ENCODE measurements at regions not wholly inside any gene's neighbourhood (a gene's known extent, or its start where the extent isn't known, plus 50 kb on each side); places are given as distances from the start of the nearest gene placed in this dataset.
"Not testable (repeated sequence)": the region's sequence is repeated elsewhere in the genome, so short reads cannot be mapped to it uniquely, and the experiment has no call there.

DNA sequence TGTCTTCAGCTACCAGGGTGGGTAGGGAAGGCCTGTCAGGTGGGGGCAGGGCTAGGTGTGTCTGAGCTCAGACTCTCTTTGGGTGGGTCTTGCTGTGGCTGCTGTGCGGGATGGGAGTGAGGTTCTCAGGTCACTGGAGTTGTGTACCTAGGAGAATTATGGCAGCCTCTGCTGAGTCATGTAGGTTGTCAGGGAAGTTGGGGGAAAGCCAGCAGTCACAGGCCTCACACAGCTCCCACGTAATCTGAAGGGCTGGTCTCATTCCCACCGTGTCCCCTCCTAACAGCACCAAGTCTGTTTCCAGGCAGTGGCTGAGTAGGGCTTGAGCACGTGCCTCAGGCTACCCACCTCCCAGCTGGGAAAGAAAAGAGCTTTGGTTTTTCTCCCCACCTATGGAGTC lies 67.0 kb downstream of the CHCHD4 start:
- Mint-ChIP-seq H3K27me3 (peaks cover 13 to 16% of the 10 kb centered on the region in 2 donors), H3K4me1 (ENCODE audit: low read depth in 2 of 2) (no peaks in the 10 kb centered on the region), H3K36me3 (ENCODE audit: insufficient read depth) (no peaks in the 10 kb centered on the region), H3K9me3 (peaks cover 9 to 11% of the 10 kb centered on the region in 2 donors), H3K4me3 (no peak overlapping the region), H3K27ac (no peak overlapping the region)
- DNase-seq (no peak), ATAC-seq (replicated peaks) (no peak)

DNA sequence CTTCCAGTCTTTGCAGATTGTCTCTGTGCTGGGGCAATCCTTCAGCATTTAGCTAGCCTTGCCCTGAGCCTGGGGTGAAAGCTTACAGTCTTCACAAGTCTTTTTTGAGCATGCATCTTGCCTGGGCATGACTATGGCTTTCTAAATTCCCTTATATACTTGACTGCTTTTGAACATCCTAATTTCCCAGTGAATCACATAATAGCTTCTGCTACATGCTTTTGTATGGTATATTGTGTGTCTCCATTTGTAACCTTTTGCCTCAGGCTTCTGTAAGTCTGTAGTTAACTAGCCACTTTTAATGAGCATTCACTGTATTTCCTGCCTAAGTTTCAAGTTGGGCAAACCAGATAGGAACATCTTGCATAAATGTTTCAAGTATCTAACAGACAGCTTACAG lies 76.8 kb downstream of the CHCHD4 start:
- ATAC-seq (replicated peaks), result no peak
- no peak for DNase-seq
- Mint-ChIP-seq H3K36me3 (ENCODE audit: insufficient read depth) (no peaks in the 10 kb centered on the region), H3K9me3 (no peaks in the 10 kb centered on the region), H3K4me3 (no peak overlapping the region), H3K27ac (no peak overlapping the region), H3K27me3 (peaks cover 49 to 77% of the 10 kb centered on the region in 2 donors), H3K4me1 (ENCODE audit: low read depth in 2 of 2) (no peaks in the 10 kb centered on the region)

DNA sequence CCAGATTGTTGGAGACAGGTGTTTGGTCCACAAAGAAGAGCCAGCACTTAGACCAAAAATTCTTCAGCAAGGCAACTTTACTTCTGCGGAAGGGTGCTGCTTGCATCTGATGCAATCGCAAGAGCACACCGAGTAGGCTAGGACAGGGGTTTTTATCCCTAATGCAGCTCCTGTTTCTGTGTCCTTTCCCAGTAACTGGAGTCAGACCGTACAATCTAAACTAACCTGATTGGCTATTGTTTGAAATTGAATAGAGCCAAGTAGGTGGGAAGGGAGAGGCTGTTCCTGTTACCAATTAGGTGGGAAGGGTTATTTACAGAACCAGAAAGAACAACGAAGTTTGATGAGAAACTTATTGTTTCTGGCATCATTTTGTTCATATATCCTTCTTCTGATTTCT lies 77.6 kb downstream of the CHCHD4 start:
- no peak overlapping the region for H3K4me3 Mint-ChIP-seq
- no peaks in the 10 kb centered on the region for H3K9me3 Mint-ChIP-seq
- no peaks in the 10 kb centered on the region for H3K36me3 Mint-ChIP-seq (ENCODE audit: insufficient read depth)
- no peak overlapping the region for H3K27ac Mint-ChIP-seq
- H3K27me3 Mint-ChIP-seq, result peaks cover 46 to 73% of the 10 kb centered on the region in 2 donors
- no peaks in the 10 kb centered on the region for H3K4me1 Mint-ChIP-seq (ENCODE audit: low read depth in 2 of 2)
- ATAC-seq (replicated peaks) (no peak), DNase-seq (no peak)

DNA sequence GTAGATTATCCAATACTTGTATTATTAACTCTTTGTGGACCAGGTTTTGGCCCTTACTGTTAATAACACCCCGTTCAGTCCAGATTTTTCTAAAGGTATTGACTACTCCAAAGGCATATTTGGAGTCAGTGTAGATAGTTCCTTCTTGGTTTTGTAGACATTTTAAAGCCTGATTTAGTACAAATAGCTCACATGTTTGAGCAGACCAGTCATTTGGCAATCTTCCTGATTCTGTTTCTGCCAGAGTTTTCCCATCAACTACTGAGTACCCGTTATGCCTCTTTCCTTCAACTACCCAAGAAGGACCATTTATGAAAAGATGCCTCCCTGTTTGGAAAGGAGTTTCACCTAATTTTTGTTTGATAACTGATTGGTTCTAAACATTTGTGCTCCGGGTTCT lies 82.0 kb downstream of the CHCHD4 start:
- ATAC-seq (replicated peaks), result no peak
- no peak for DNase-seq

DNA sequence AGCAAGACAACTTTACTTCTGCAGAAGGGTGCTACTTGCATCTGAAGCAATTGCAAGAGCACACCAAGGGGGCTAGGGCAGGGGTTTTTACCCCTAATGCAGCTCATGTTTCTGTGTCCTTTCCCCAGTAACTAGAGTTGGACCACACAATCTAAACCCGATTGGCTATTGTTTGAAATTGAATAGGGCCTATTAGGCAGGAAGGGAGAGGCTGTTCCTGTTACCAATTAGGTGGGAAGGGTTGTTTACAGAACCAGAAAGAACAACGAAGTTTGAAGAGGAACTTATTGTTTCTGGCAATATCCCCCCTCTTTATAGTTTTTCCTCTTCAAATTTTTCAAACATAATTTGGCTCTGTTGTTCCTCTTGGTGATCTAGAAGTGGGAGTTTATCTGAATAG lies 85.5 kb downstream of the CHCHD4 start:
- no peak for DNase-seq
- H3K9me3 Mint-ChIP-seq, result peaks cover 5 to 8% of the 10 kb centered on the region in 2 donors
- no peak for ATAC-seq (replicated peaks)
- H3K36me3 Mint-ChIP-seq (ENCODE audit: insufficient read depth), result no peaks in the 10 kb centered on the region
- H3K4me3 Mint-ChIP-seq, result no peak overlapping the region
- H3K27me3 Mint-ChIP-seq, result peaks cover 35 to 53% of the 10 kb centered on the region in 2 donors
- H3K27ac Mint-ChIP-seq, result no peak overlapping the region
- H3K4me1 Mint-ChIP-seq (ENCODE audit: low read depth in 2 of 2), result no peaks in the 10 kb centered on the region

More for the DNA sequence above, 82.0 kb downstream of the CHCHD4 start:
- H3K4me1 Mint-ChIP-seq (ENCODE audit: low read depth in 2 of 2), result no peaks in the 10 kb centered on the region
- no peaks in the 10 kb centered on the region for H3K9me3 Mint-ChIP-seq
- no peak overlapping the region for H3K4me3 Mint-ChIP-seq
- no peaks in the 10 kb centered on the region for H3K36me3 Mint-ChIP-seq (ENCODE audit: insufficient read depth)
- H3K27ac Mint-ChIP-seq, result no peak overlapping the region
- H3K27me3 Mint-ChIP-seq, result peaks cover 36 to 59% of the 10 kb centered on the region in 2 donors

- no peaks in the 10 kb centered on the region for H3K4me1 Mint-ChIP-seq (ENCODE audit: low read depth in 2 of 2)
- H3K36me3 Mint-ChIP-seq (ENCODE audit: insufficient read depth), result no peaks in the 10 kb centered on the region
- ATAC-seq (replicated peaks), result no peak
- peaks cover 36 to 59% of the 10 kb centered on the region in 2 donors for H3K27me3 Mint-ChIP-seq
- no peak overlapping the region for H3K4me3 Mint-ChIP-seq
- peaks cover 5 to 8% of the 10 kb centered on the region in 2 donors for H3K9me3 Mint-ChIP-seq
- H3K27ac Mint-ChIP-seq, result no peak overlapping the region
- DNase-seq, result no peak
Observed at GRCh38 chr3:14037211-14037610, 87.5 kb downstream of the CHCHD4 start.

- peaks cover 27 to 51% of the 10 kb centered on the region in 2 donors for H3K27me3 Mint-ChIP-seq
- ATAC-seq (replicated peaks) (no peak), DNase-seq (no peak)
- H3K4me3 Mint-ChIP-seq, result no peak overlapping the region
- H3K4me1 Mint-ChIP-seq (ENCODE audit: low read depth in 2 of 2), result no peaks in the 10 kb centered on the region
- H3K9me3 Mint-ChIP-seq, result peaks cover 5 to 8% of the 10 kb centered on the region in 2 donors
- H3K27ac Mint-ChIP-seq, result no peak overlapping the region
- no peaks in the 10 kb centered on the region for H3K36me3 Mint-ChIP-seq (ENCODE audit: insufficient read depth)
Observed at GRCh38 chr3:14033023-14033422, 91.6 kb downstream of the CHCHD4 start.

GRCh38 chr3:14031271-14031670 lies 93.4 kb downstream of the CHCHD4 start:
- no peak for ATAC-seq (replicated peaks)
- peaks cover 3% of the 10 kb centered on the region in 2 donors for H3K9me3 Mint-ChIP-seq
- H3K4me1 Mint-ChIP-seq (ENCODE audit: low read depth in 2 of 2), result no peaks in the 10 kb centered on the region
- H3K4me3 Mint-ChIP-seq, result no peak overlapping the region
- H3K27ac Mint-ChIP-seq, result no peak overlapping the region
- peaks cover 22 to 43% of the 10 kb centered on the region in 2 donors for H3K27me3 Mint-ChIP-seq
- no peak for DNase-seq
- no peaks in the 10 kb centered on the region for H3K36me3 Mint-ChIP-seq (ENCODE audit: insufficient read depth)

DNA sequence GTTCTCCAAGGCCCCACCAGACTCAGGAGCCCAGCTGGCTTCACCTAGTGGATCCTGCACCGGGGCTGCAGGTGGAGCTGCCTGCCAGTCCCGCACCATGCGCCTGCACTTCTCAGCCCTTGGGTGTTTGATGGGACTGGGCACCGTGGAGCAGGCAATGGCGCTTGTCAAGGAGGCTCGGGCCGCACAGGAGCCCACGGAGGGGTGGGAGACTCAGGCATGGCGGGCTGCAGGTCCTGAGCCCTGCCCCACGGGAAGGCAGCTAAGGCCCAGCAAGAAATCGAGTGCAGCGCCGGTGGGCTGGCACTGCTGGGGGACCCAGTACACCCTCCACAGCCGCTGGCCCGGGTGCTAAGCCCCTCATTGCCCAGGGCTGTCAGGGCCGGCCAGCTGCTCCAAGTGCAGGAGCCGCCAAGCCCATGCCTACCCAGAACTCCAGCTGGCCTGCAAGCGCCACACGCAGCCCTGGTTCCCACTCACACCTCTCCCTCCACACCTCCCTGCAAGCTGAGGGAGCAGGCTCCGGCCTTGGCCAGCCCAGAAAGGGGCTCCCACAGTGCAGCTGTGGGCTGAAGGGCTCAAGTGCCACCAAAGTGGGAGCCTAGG lies 95.2 kb downstream of the CHCHD4 start:
- not testable (repeated sequence) for H3K4me1 Mint-ChIP-seq (ENCODE audit: low read depth in 2 of 2); ATAC-seq (replicated peaks); DNase-seq; H3K36me3 Mint-ChIP-seq (ENCODE audit: insufficient read depth); H3K9me3 Mint-ChIP-seq; H3K4me3 Mint-ChIP-seq; H3K27ac Mint-ChIP-seq
- H3K27me3 Mint-ChIP-seq, result peaks cover 4 to 33% of the 10 kb centered on the region in 2 donors

GRCh38 chr3:14028122-14028521 lies 96.5 kb downstream of the CHCHD4 start:
- not testable (repeated sequence) for H3K27ac Mint-ChIP-seq; H3K36me3 Mint-ChIP-seq (ENCODE audit: insufficient read depth); ATAC-seq (replicated peaks); DNase-seq; H3K4me3 Mint-ChIP-seq; H3K4me1 Mint-ChIP-seq (ENCODE audit: low read depth in 2 of 2)
- H3K9me3 Mint-ChIP-seq, result peaks cover 6 to 12% of the 10 kb centered on the region in 2 donors
- H3K27me3 Mint-ChIP-seq, result peaks cover 12 to 34% of the 10 kb centered on the region in 2 donors

- Mint-ChIP-seq H3K9me3 (peaks cover 6 to 21% of the 10 kb centered on the region in 2 donors), H3K27me3 (peaks cover 56 to 82% of the 10 kb centered on the region in 2 donors), H3K27ac (no peak overlapping the region), H3K4me1 (ENCODE audit: low read depth in 2 of 2) (no peaks in the 10 kb centered on the region), H3K36me3 (ENCODE audit: insufficient read depth) (no peaks in the 10 kb centered on the region), H3K4me3 (no peak overlapping the region)
- DNase-seq (no peak), ATAC-seq (replicated peaks) (no peak)
Observed at GRCh38 chr3:14019459-14019858, 105.2 kb downstream of the CHCHD4 start.

DNA sequence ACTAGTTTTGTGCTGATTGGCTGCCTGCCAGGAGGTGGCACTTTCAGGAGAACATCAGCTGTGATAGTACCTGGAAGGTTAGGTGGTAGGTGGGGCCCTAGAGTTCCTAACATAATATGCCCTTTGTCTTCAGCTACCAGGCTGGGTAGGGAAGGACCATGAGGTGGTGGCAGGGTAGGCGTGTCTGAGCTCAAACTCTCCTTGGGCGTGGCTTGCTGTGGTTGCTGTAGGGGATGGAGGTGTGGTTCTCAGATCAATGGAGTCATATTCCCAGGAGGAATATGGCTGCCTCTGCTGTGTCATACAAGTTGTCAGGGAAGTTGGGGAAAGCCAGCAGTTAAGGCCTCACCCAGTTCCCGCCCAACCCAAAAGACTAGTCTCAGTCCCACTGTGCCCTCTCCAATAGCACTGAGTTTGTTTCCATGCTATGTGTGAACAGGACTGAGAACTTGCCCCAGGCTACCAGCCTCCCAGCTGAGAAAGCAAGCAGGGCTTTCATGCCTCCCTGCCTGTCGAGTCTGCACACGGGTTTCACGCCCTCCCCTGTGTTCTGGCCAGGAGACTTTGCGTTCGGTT lies 107.7 kb downstream of the CHCHD4 start:
- H3K36me3 Mint-ChIP-seq (ENCODE audit: insufficient read depth), result no peaks in the 10 kb centered on the region
- no peak for ATAC-seq (replicated peaks)
- no peaks in the 10 kb centered on the region for H3K4me1 Mint-ChIP-seq (ENCODE audit: low read depth in 2 of 2)
- no peak for DNase-seq
- H3K4me3 Mint-ChIP-seq, result no peak overlapping the region
- peaks cover 2 to 8% of the 10 kb centered on the region in 2 donors for H3K9me3 Mint-ChIP-seq
- H3K27me3 Mint-ChIP-seq, result peaks cover 55 to 82% of the 10 kb centered on the region in 2 donors
- no peak overlapping the region for H3K27ac Mint-ChIP-seq

DNA sequence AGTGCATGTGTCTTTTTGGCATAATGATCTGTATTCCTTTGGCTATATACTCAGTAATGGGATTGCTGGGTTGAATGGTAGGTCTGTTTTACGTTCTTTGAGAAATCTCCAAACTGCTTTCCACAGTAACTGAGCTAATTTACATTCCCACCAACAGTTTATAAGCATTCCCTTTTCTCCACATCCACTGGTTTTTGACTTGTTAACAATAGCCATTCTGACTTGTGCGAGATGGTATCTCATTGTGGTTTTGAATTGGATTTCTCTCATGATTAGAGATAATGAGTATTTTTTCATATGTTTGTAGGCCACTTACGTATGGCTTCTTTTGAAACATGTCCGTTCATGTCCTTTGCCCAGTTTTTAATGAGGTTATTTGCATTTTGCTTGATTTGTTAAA lies 117.7 kb downstream of the CHCHD4 start:
- Mint-ChIP-seq H3K27me3 (peaks cover 64% of the 10 kb centered on the region in 2 donors), H3K36me3 (ENCODE audit: insufficient read depth) (no peaks in the 10 kb centered on the region), H3K4me1 (ENCODE audit: low read depth in 2 of 2) (no peaks in the 10 kb centered on the region), H3K4me3 (no peak overlapping the region), H3K27ac (no peak overlapping the region), H3K9me3 (peaks cover 0 to 1% of the 10 kb centered on the region in 2 donors)
- no peak for DNase-seq
- ATAC-seq (replicated peaks), result no peak

- Mint-ChIP-seq H3K9me3 (no peaks in the 10 kb centered on the region), H3K36me3 (ENCODE audit: insufficient read depth) (no peaks in the 10 kb centered on the region), H3K4me1 (ENCODE audit: low read depth in 2 of 2) (no peaks in the 10 kb centered on the region), H3K27me3 (peaks cover 50 to 51% of the 10 kb centered on the region in 2 donors), H3K4me3 (no peak overlapping the region), H3K27ac (no peak overlapping the region)
- ATAC-seq (replicated peaks) (no peak), DNase-seq (no peak)
Observed at GRCh38 chr3:14001136-14001535, 121.3 kb upstream of the WNT7A start.
